C4-2B (cell line): ENCODE measurements at regions not wholly inside any gene's neighbourhood (a gene's known extent, or its start where the extent isn't known, plus 50 kb on each side); places are given as distances from the start of the nearest gene placed in this dataset.

Experiments
- ZFX ChIP-seq: fragments of 450-650 bp; IDR thresholded peaks from 2 replicates; pipeline ENCODE4 v1.6.1; 2017
- TF ChIP-seq, protein P1 (sequence below): fragments of 450-650 bp; conservative IDR thresholded peaks from 2 replicates; pipeline ENCODE4 v1.5.1; 2017; ENCODE audit warnings: mild to moderate bottlenecking

- TF ChIP-seq, protein P1, sequence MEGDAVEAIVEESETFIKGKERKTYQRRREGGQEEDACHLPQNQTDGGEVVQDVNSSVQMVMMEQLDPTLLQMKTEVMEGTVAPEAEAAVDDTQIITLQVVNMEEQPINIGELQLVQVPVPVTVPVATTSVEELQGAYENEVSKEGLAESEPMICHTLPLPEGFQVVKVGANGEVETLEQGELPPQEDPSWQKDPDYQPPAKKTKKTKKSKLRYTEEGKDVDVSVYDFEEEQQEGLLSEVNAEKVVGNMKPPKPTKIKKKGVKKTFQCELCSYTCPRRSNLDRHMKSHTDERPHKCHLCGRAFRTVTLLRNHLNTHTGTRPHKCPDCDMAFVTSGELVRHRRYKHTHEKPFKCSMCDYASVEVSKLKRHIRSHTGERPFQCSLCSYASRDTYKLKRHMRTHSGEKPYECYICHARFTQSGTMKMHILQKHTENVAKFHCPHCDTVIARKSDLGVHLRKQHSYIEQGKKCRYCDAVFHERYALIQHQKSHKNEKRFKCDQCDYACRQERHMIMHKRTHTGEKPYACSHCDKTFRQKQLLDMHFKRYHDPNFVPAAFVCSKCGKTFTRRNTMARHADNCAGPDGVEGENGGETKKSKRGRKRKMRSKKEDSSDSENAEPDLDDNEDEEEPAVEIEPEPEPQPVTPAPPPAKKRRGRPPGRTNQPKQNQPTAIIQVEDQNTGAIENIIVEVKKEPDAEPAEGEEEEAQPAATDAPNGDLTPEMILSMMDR: no peak
- no peak for TF ChIP-seq ZFX
Observed at GRCh38 chr19:28634837-28635236, 578.1 kb downstream of the UQCRFS1 start.
